ENCODE measurements at regions not wholly inside any gene's neighbourhood (a gene's known extent, or its start where the extent isn't known, plus 50 kb on each side); places are given as distances from the start of the nearest gene placed in this dataset.

DNA sequence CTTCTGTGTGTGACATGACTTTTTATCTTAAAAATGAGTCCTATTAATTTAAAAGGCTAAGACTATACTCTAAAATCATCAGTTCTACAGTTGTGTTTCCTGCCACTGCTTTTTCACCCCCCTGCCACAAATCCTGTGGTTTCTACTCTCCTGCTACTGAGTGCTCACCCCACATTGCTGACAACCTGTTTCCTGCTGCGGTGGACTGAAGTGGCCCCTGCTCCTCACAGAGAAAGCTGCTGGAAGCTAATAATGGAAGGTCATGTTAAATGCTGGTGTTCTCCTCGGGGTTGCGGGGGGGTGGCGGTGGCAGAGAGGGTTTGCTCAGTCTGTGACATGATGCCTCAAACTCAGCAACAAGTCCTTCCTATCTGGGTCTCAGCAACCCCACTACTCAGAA is 113.2 kb upstream of the INHBA start:
- TF ChIP-seq RBM22 (optimal IDR thresholded peaks at IDR 0.05; ENCODE audit: low read length) (no peak), MAFF (IDR thresholded peaks at IDR 0.05; ENCODE audit: low read depth, low read length) (no peak), AHR (CRISPR knock-in tag; IDR thresholded peaks at IDR 0.05) (no peak), SIN3B (IDR thresholded peaks at IDR 0.05; ENCODE audit: low read length) (no peak), MYNN (CRISPR knock-in tag; IDR thresholded peaks at IDR 0.05; ENCODE audit: low read depth) (no peak), SOX5 (CRISPR knock-in tag; IDR thresholded peaks at IDR 0.05; ENCODE audit: borderline replicate concordance) (no peak), RAD21 (CRISPR knock-in tag; IDR thresholded peaks at IDR 0.05) (no peak), POLR2A (IDR thresholded peaks at IDR 0.05; ENCODE audit: insufficient read depth in 1 of 2, low read depth in 2 of 2, low read length in 2 of 2) (no peak)
- TF ChIP-seq, protein P1, sequence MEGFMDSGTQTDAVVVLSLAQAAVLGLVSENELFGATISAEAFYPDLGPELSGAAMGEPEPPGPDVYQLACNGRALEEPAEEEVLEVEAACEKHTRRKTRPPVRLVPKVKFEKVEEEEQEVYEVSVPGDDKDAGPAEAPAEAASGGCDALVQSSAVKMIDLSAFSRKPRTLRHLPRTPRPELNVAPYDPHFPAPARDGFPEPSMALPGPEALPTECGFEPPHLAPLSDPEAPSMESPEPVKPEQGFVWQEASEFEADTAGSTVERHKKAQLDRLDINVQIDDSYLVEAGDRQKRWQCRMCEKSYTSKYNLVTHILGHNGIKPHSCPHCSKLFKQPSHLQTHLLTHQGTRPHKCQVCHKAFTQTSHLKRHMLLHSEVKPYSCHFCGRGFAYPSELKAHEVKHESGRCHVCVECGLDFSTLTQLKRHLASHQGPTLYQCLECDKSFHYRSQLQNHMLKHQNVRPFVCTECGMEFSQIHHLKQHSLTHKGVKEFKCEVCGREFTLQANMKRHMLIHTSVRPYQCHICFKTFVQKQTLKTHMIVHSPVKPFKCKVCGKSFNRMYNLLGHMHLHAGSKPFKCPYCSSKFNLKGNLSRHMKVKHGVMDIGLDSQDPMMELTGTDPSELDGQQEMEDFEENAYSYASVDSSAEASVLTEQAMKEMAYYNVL (CRISPR knock-in tag; IDR thresholded peaks at IDR 0.05; ENCODE audit: borderline replicate concordance): no peak
- TF ChIP-seq, protein P2, sequence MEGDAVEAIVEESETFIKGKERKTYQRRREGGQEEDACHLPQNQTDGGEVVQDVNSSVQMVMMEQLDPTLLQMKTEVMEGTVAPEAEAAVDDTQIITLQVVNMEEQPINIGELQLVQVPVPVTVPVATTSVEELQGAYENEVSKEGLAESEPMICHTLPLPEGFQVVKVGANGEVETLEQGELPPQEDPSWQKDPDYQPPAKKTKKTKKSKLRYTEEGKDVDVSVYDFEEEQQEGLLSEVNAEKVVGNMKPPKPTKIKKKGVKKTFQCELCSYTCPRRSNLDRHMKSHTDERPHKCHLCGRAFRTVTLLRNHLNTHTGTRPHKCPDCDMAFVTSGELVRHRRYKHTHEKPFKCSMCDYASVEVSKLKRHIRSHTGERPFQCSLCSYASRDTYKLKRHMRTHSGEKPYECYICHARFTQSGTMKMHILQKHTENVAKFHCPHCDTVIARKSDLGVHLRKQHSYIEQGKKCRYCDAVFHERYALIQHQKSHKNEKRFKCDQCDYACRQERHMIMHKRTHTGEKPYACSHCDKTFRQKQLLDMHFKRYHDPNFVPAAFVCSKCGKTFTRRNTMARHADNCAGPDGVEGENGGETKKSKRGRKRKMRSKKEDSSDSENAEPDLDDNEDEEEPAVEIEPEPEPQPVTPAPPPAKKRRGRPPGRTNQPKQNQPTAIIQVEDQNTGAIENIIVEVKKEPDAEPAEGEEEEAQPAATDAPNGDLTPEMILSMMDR (CRISPR knock-in tag; IDR thresholded peaks at IDR 0.05): no peak

Data from HepG2 (cell line).